T47D (cell line): ENCODE measurements at regions not wholly inside any gene's neighbourhood (a gene's known extent, or its start where the extent isn't known, plus 50 kb on each side); places are given as distances from the start of the nearest gene placed in this dataset.

Source experiments
- DNase-seq, 2 experiments: peaks; one replicate each; pipeline versions ENCODE4 v3.0.0 to v3.0.0-alpha.2; 2011 to 2012; ENCODE audit warnings: low read depth in 1 of 2, low spot score in 1 of 2
- JUND ChIP-seq: IDR thresholded peaks from 2 replicates; pipeline ENCODE4 v1.6.1; 2012; ENCODE audit warnings: low read depth
- in situ Hi-C: cut with HindIII; loops from 2 replicates; pipeline ENCODE4 v1.10.0; 2016; ENCODE audit warnings: low sequenced_read_pairs, low pct_unique_long_range_greater_than_20kb

DNA sequence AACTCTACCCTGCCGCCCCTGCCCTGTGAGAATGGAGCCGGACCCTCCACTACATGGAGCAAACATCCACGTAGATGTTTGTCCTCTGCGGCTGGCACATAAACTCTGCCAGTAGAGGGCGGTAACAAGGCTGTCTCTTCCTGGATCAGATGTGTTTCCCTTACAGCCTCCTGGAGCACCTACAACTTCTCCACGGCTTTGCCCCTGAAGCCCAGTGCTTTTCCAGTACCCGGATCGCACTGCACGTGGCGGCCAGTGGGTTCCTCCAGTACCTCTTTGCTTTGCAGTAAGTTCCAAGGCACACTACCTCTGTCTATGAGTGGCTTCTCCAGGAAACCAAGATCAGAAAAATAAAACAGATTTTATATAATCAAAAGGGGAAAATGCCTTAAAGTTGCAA lies 651.3 kb downstream of the DCDC2C start:
- in situ Hi-C loops, result no loop called here
- TF ChIP-seq JUND, result no peak
- peak; percentile 14 to 38 for DNase-seq

DNA sequence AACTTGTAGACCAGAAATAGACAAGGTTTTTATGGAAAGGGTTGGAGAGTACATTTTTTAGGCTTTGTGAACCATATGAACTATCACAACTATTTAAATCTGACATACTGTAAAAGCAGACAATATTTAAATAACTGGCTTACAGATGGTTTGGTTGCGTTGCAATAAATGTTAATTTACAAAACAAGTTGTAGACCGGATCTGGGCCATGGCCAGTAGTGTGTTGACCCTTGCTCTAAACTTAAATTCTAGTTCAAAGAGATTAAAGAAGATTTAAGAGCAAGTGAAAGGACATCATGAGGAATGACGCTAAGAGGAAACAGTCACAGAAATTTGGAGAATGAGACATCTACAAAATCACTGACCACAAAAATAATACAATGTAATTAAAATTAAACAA lies 652.7 kb downstream of the DCDC2C start:
- DNase-seq, result no peak
- TF ChIP-seq JUND, result no peak
- in situ Hi-C loops, result no loop called here

DNA sequence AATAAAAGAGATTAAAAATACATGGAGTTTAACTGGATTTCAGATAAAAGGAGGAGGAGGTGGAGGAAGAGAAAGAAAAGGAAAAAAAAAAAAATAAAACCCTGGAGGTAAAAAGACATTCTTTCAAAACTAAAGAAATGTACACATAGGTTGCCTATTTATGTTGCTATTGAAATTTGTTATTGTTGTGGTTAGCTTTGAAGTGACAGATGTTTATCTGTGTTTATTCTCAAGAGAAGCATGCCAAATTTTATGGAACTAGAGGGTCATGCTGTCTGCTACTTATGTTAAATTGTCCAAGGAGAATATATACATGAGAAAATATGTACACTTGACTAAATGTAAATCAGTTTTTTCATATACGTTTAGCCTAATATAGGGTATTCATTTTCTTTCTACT lies 653.2 kb downstream of the DCDC2C start:
- in situ Hi-C loops, result no loop called here
- DNase-seq, result no peak
- TF ChIP-seq JUND, result no peak

DNA sequence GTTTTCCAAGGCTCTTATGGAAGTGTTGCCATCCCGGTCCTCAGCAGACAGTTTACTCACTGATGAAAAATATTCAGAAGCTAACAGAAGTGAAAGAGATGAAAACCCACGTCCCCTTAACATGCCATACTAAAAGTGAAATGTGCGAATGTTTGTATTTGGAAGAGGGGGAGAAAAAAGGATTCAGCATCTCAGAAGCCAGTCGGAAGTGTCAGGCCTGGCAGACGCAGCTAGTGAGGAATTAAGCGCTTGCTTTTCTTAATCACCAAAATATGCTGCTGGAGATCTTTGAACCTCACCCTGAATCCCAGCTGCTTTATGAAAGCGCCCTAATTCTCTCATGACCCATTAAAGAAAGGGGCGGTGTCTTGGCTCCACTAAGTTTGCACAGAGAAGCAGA lies 653.7 kb downstream of the DCDC2C start:
- in situ Hi-C loops, result no loop called here
- no peak for TF ChIP-seq JUND
- DNase-seq, result no peak

DNA sequence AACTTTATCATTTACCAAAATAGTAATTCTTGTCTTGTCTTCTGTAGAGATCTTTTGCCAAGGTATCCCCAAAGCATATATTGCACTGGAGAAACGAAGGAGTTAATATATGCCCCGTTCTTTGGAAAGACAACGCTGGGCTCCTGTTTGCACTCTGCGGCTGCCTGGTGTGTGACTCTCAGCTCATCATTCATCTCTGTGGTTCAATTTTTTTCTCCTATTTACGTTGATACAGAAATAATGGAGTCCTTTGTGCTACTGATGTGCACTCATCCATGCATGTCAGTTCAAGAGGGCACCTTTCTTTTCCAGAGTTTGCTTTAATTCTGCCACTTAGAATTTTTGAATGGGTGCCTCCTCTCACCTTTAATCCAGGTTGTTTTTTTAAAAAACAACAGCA lies 655.5 kb downstream of the DCDC2C start:
- no peak for DNase-seq
- in situ Hi-C loops, result no loop called here
- no peak for TF ChIP-seq JUND

DNA sequence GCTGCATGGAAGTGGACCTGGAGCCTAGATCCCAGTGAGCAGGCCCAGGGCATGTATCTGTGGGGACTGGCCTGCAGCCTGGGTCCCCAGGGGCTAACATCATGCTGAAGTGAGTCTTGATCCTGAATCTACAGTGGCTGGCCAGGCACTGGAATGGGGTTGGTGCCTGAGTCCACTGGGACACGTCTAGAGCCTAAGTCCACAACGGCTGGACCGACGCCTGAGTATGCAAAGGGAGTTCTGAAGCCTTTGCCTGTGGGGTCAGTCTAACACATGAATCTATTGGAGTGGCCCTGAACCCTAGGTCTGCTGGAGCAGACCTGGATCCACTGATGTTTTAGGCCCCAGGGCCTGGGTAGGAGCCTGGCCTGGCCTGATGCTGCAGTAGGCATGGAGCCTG lies 665.5 kb downstream of the DCDC2C start:
- DNase-seq, result no peak
- in situ Hi-C loops, result no loop called here
- no peak for TF ChIP-seq JUND

DNA sequence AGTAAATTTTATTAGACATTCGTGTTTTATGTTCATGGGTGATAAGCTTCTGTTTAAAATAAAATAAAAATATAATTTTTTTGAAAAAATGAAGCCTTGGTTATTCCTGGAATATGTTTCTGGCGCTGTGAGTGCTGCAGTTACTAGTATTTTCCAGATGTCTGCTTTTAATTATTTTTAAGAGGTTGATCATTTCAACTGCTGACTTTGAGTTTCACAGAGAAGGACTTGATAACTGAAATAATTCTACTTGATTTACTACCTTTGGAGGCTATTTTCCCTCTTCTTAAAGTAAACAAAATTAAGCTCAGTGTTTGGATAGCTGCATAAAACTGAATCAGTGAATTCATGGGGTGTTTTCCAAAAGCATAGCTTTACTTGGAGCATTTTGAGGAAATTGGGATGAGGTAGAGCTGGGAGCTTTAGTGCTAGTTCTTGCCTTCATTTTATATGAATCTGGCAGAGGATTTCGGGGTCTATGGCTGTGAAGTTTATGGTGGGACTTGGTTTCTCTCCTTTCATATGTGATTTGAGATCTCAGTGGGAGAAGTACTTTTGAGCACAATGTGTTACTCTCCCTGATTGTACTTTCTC lies 666.5 kb downstream of the DCDC2C start:
- DNase-seq, result no peak
- no peak for TF ChIP-seq JUND
- in situ Hi-C loops, result no loop called here

DNA sequence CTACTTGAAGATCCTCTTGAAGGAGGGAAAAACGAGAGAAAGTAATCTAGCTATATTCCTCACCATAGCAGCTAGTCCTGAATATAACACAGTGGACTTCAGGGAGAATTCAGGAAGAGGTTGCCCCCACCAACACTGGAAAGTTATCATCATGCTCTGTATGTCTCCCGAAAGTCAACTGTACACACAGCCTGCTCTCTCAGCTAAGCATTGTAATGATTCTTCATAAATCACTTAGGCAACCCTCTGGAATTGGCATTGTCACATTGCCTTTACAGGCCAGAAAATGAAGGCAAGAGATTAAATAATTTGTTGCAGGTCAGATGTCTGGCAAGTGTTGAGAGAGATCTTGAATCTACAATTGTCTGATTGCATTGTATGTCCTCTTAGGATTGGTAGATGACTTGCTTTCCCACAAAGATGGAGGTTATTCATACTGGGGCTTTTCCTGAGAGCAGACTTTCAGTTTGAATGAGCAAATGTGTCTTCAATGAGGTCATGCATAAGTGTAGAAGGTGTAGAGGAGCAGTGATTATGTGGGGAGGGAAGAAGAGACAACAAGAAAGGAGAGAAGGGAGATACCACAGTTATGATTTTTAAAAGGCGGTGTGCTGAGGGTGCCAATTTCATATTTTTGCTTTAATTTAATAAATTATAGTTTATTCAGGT lies 667.2 kb downstream of the DCDC2C start:
- in situ Hi-C loops, result no loop called here
- DNase-seq, result no peak
- no peak for TF ChIP-seq JUND

DNA sequence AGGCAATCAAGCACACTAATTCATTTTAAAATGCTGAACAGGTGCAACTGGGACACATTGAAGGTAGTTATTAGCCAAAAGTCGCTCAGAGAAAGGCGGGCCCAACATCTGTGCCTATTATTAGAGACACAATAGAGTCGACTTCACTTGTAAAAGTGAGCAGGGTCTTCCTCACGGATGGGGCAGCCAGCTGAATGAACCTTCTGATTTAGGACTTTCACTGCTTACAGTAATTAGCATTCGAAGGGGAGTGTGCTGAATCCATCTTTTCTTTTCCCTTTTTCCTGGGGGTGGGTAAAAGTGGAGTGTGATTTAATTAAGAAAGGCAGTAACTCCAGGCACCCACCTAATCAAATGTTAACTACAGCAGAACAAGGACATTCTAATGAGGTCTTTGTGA lies 677.7 kb downstream of the DCDC2C start:
- in situ Hi-C loops, result no loop called here
- no peak for TF ChIP-seq JUND
- DNase-seq, result no peak

DNA sequence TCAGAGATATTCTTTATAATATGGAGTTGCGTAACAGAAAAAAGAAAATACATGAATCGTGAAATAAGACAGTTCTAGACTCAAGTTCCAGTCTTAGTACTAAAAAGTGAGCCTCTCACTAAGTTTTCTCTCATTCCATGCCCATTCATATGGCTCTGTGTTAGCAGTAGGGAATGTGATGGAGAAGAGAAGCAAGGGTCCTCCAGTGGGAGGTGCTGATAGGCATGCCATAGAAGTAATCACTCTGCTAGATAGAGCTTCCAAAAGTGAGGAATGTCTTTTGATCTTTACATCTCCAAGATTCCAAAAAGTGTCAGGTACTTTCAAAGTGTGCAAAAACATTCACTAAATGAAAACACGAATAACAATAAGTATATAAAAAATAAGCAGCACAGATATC lies 678.4 kb downstream of the DCDC2C start:
- TF ChIP-seq JUND, result no peak
- DNase-seq, result no peak
- in situ Hi-C loops, result no loop called here

DNA sequence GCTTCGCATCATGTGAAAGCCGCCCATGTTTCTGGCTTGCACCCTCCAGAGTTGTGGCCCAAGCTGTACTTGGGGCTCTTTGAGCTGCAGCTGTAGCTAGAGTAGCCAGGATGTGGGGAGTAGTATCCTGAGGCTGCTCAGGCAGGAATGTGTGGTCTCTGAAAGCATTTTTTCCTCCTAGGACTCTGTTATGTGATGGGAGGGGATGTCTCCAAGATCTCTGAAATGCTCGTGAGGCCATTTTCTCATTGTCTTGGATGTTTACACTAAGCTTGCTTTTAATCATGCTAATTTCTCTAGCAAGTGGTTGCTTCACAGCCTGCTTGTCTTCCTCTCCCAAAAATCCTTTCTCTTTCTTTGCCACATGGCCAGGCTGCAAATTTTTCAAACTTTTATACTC lies 687.6 kb downstream of the DCDC2C start:
- in situ Hi-C loops, result no loop called here
- no peak for TF ChIP-seq JUND
- no peak for DNase-seq

DNA sequence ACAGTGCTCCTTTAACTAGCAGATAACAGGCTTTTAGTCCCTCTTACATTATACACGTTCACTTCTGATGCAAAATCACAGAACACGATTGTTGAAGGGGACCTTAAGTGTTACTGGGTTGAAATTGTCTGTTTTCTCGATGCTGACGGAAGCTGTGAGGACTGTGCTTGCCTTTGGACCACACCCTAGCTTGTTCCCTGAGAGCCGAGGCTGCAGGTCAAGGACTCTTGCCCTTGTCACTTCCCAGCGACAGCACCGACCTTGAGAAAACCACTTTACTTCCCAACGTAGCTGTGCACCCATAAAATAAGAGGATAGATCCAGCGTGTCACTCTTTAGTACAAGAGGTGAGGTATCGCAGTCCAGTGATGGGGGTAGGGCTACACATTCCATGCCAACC lies 701.0 kb downstream of the DCDC2C start:
- DNase-seq, result no peak
- TF ChIP-seq JUND, result no peak
- in situ Hi-C loops, result no loop called here

DNA sequence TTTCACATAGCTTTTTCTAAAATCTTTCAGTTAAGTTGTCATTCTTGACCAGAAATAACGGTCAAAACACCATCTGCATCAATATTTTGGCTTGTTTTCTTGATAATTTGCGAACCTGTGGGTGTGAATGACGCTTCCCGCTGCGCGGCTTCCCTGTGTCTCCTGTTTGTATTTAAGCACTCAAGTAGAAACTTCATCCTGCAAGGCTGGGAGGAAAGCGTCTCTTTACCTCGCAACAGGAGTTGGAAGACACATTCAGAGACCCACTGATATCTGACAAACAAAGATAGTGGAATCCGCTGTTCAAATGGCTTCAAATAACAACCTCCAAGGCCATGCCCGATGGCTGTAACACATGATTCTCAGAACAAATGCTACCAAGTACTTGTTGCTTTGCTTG lies 704.9 kb downstream of the DCDC2C start:
- no peak for DNase-seq
- in situ Hi-C loops, result no loop called here
- no peak for TF ChIP-seq JUND

DNA sequence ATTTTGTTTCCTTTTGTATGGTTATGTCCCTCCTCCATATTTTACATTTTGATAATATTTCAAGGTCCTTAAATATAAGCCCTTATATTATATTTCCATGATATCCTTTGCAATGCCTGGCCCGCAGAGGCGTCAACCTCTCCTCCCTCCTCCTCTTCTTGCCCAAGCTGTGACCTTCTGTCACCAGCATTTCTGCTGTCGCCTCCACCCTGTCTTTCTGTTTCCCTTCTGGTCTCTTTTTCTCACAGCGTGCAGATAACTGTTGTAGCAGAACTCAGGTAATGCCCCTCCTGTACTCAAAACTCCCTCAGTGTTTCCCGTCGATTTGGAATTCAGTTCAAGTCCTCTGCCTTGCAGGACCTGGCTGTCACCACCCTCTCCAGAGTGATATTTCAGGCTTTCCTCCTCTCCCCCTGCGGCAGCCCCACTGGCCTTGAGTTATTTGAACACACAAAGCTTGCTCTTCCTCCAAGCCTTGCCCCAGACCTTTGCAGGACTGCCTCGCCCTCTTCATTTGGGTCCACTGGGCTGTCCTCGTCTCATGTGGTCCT lies 709.3 kb downstream of the DCDC2C start:
- DNase-seq, result no peak
- in situ Hi-C loops, result no loop called here
- no peak for TF ChIP-seq JUND
